NCI-H2227 treated with DMSO at 0.1 percent for 48 hours (cell line): ENCODE measurements at regions not wholly inside any gene's neighbourhood (a gene's known extent, or its start where the extent isn't known, plus 50 kb on each side); places are given as distances from the start of the nearest gene placed in this dataset.

ENCODE experiments used
- DNase-seq: peaks from one replicate; lab custom pipeline; 2025; lab: John Stamatoyannopoulos, UW

GRCh38 chr11:27242591-27242990 is 120.4 kb downstream of the CCDC34 start:
- DNase-seq: no peak

GRCh38 chr11:27241311-27242122 is 121.5 kb downstream of the CCDC34 start:
- no peak for DNase-seq

GRCh38 chr11:27239305-27239942 is 123.6 kb downstream of the CCDC34 start:
- DNase-seq: peak; percentile 25

- no peak for DNase-seq
Measured at GRCh38 chr11:27238811-27239210, 124.2 kb downstream of the CCDC34 start.

GRCh38 chr11:27237643-27238042 is 125.4 kb downstream of the CCDC34 start:
- no peak for DNase-seq

- DNase-seq: no peak
Measured at GRCh38 chr11:27234961-27235360, 128.1 kb downstream of the CCDC34 start.

- peak; percentile 87 for DNase-seq
Measured at GRCh38 chr11:27234043-27234668, 128.9 kb downstream of the CCDC34 start.

GRCh38 chr11:27233654-27234042 is 129.4 kb downstream of the CCDC34 start:
- peak; percentile 29 for DNase-seq

- no peak for DNase-seq
Measured at GRCh38 chr11:27231530-27231929, 131.5 kb downstream of the CCDC34 start.

GRCh38 chr11:27230192-27230572 is 132.8 kb downstream of the CCDC34 start:
- no peak for DNase-seq

GRCh38 chr11:27229511-27230191 is 133.4 kb downstream of the CCDC34 start:
- no peak for DNase-seq

- DNase-seq: no peak
Measured at GRCh38 chr11:27228906-27229290, 134.1 kb downstream of the CCDC34 start.

GRCh38 chr11:27228232-27228905 is 134.6 kb downstream of the CCDC34 start:
- DNase-seq: no peak

GRCh38 chr11:27227736-27228135 is 135.3 kb downstream of the CCDC34 start:
- no peak for DNase-seq

GRCh38 chr11:27219487-27220039 is 143.5 kb downstream of the CCDC34 start:
- DNase-seq: peak; percentile 13

- DNase-seq: no peak
Measured at GRCh38 chr11:27218421-27219038, 144.5 kb downstream of the CCDC34 start.

GRCh38 chr11:27217948-27218420 is 145.0 kb downstream of the CCDC34 start:
- no peak for DNase-seq

GRCh38 chr11:27217496-27217895 is 145.5 kb downstream of the CCDC34 start:
- DNase-seq: no peak

GRCh38 chr11:27216270-27217149 is 146.5 kb downstream of the CCDC34 start:
- no peak for DNase-seq
